GM12878 (cell line): ENCODE measurements at regions not wholly inside any gene's neighbourhood (a gene's known extent, or its start where the extent isn't known, plus 50 kb on each side); places are given as distances from the start of the nearest gene placed in this dataset.

Experiments used
- ATAC-seq: fragments of 200-7000 bp; cut with Tn5 transposase; 3 replicates; pipeline ENCODE4 v1.9.1; 2020; ENCODE audit warnings: mild to moderate bottlenecking, moderate library complexity
- BruUV-seq: library from RNA; stranded (reverse); fragments of 400-500 nt; replicated peaks from 2 replicates; lab custom pipeline; 2021; lab: Mats Ljungman, UMichigan
- CTCF ChIA-PET: fragments of 300-600 bp; sonication (Branson Sonifier 250); formaldehyde crosslinking; extraction: SDS; loops from one replicate; lab custom pipeline; 2021; ENCODE audit warnings: inconsistent platforms; lab: Yijun Ruan, JAX
- POLR2A ChIA-PET: fragments of 350-600 bp; formaldehyde crosslinking; extraction: SDS; loops from one replicate; lab custom pipeline; 2021; ENCODE audit warnings: inconsistent platforms; lab: Charles Lee
- RAD21 ChIA-PET: fragments of 300-600 bp; sonication (Branson Sonifier 250); formaldehyde crosslinking; loops from one replicate; lab custom pipeline; 2023; ENCODE audit warnings: antibody characterized with exemption; ENCODE audit not compliant: unreplicated experiment; lab: Charles Lee
- SMC1A ChIA-PET: fragments of 300-600 bp; sonication (Branson Sonifier 250); formaldehyde crosslinking; loops from one replicate; lab custom pipeline; 2023; ENCODE audit not compliant: unreplicated experiment, uncharacterized antibody; lab: Charles Lee
- DNase-seq: peaks from one replicate; pipeline ENCODE4 v3.0.0-alpha.2; 2011; ENCODE audit warnings: low read depth, low spot score
- FAIRE-seq: peaks from 3 replicates; lab custom pipeline; 2011; peaks lifted over from hg19 to GRCh38; lab: Jason Lieb, UNC
- H2AFZ ChIP-seq: 2 replicates; pipeline ENCODE4 v1.6.0; 2011; ENCODE audit warnings: low read depth, low read length, control low read depth; ENCODE audit not compliant: control insufficient read depth
- H3K27ac ChIP-seq: 2 replicates; pipeline ENCODE4 v1.5.1; 2011; ENCODE audit warnings: control low read depth; ENCODE audit not compliant: control insufficient read depth, insufficient read depth
- H3K27me3 ChIP-seq, 2 experiments: replicated peaks in 1 of 2; 2 replicates each; pipeline versions ENCODE4 v1.6.0 to v1.6.1; 2011; ENCODE audit warnings: low read length in 1 of 2; ENCODE audit not compliant: control insufficient read depth in 2 of 2, insufficient read depth in 2 of 2
- H3K36me3 ChIP-seq, 2 experiments: 2 replicates each; pipeline ENCODE4 v1.5.1; 2011; ENCODE audit warnings: low read length in 1 of 2; ENCODE audit not compliant: control insufficient read depth in 2 of 2, insufficient read depth in 2 of 2
- H3K4me1 ChIP-seq: 2 replicates; pipeline ENCODE4 v1.6.1; 2011; ENCODE audit warnings: mild to moderate bottlenecking, low read length, moderate library complexity, mixed read lengths; ENCODE audit not compliant: control insufficient read depth, insufficient read depth
- H3K4me2 ChIP-seq: 2 replicates; pipeline ENCODE4 v1.6.0; 2011; ENCODE audit warnings: control low read depth; ENCODE audit not compliant: control insufficient read depth, insufficient read depth
- H3K4me3 ChIP-seq: fragments of 200-600 bp; sonication (generic); 2 replicates; pipeline ENCODE4 v1.5.1; 2016
- H3K79me2 ChIP-seq: 2 replicates; pipeline ENCODE4 v1.6.0; 2011; ENCODE audit warnings: low read length; ENCODE audit not compliant: control insufficient read depth, insufficient read depth
- H3K9ac ChIP-seq: 2 replicates; pipeline ENCODE4 v1.8.0; 2011; ENCODE audit warnings: low read length, control low read depth, mixed read lengths; ENCODE audit not compliant: control insufficient read depth, insufficient read depth
- H3K9me3 ChIP-seq: replicated peaks from 3 replicates; pipeline ENCODE4 v1.5.1; 2011; ENCODE audit warnings: mild to moderate bottlenecking, low read length; ENCODE audit not compliant: control insufficient read depth, insufficient read depth
- H4K20me1 ChIP-seq: 2 replicates; pipeline ENCODE4 v1.6.0; 2011; ENCODE audit not compliant: control insufficient read depth, insufficient read depth
- ASH2L ChIP-seq: fragments of 300-600, 200-600 bp; sonication (generic); IDR thresholded peaks from 2 replicates; pipeline ENCODE4 v1.6.1; 2017; ENCODE audit warnings: low read depth, mild to moderate bottlenecking, borderline replicate concordance
- EGR1 ChIP-seq, 2 experiments: IDR thresholded peaks; 1 replicate in 1 of 2; 2 replicates in 1 of 2; pipeline ENCODE4 v1.6.1; 2011 to 2012; ENCODE audit warnings: low read depth in 2 of 2, low read length in 2 of 2, borderline replicate concordance in 1 of 2, mild to moderate bottlenecking in 1 of 2, moderate library complexity in 1 of 2
- ETV6 ChIP-seq, 2 experiments: fragments of 450-650 bp in 1 of 2; IDR thresholded peaks in 1 of 2; conservative IDR thresholded peaks in 1 of 2; 2 replicates each; pipeline ENCODE4 v1.6.1; 2014; ENCODE audit warnings: antibody characterized with exemption in 1 of 2, borderline replicate concordance in 1 of 2, low read depth in 1 of 2, mild to moderate bottlenecking in 1 of 2, moderate library complexity in 1 of 2
- GABPA ChIP-seq: IDR thresholded peaks from 2 replicates; pipeline ENCODE4 v1.6.1; 2014; ENCODE audit warnings: antibody characterized with exemption, low read depth, mild to moderate bottlenecking, inconsistent platforms
- HDGF ChIP-seq: fragments of 450-650 bp; IDR thresholded peaks from 2 replicates; pipeline ENCODE4 v1.6.1; 2016; ENCODE audit warnings: antibody characterized with exemption
- LARP7 ChIP-seq: fragments of 450-650 bp; IDR thresholded peaks from 2 replicates; pipeline ENCODE4 v1.6.1; 2017; ENCODE audit warnings: mild to moderate bottlenecking
- SMAD1 ChIP-seq: fragments of 450-650 bp; IDR thresholded peaks from 2 replicates; pipeline ENCODE4 v1.6.1; 2018; ENCODE audit warnings: mild to moderate bottlenecking, low read depth; ENCODE audit not compliant: partially characterized antibody
- SMC3 ChIP-seq: IDR thresholded peaks from 2 replicates; pipeline ENCODE4 v1.6.1; 2011; ENCODE audit warnings: low read length, improper control_type of control experiment, borderline replicate concordance
- SRF ChIP-seq, 2 experiments: IDR thresholded peaks; 2 replicates each; pipeline ENCODE4 v1.6.1; 2011; ENCODE audit warnings: low read depth in 2 of 2, low read length in 2 of 2, mild to moderate bottlenecking in 1 of 2, moderate library complexity in 1 of 2
- TBL1XR1 ChIP-seq: IDR thresholded peaks from 2 replicates; pipeline ENCODE4 v1.6.1; 2012; ENCODE audit warnings: low read depth, low read length, improper control_type of control experiment
- WGBS: methylation state at CpG from one replicate; pipeline ENCODE4 v1.1.6; 2016; ENCODE audit warnings: low lambda C conversion rate; ENCODE audit not compliant: insufficient replicate concordance, insufficient coverage; ENCODE audit errors: missing lambda C conversion rate; 5-methylcytosine and 5-hydroxymethylcytosine counted together
- in situ Hi-C: fragments of 300-500 bp; cut with MboI; formaldehyde crosslinking; loops from 9 replicates; pipeline ENCODE4 v1.14.3; 2018; ENCODE audit warnings: mixed read lengths
- intact Hi-C: fragments of 100-400 bp; cut with micrococcal nuclease; formaldehyde crosslinking; loops from one replicate; pipeline ENCODE4 v1.14.2; 2022; ENCODE audit not compliant: unreplicated experiment
- TF ChIP-seq, protein P1 (sequence below): fragments of 450-650 bp; IDR thresholded peaks from 2 replicates; pipeline ENCODE4 v1.6.1; 2017; ENCODE audit warnings: borderline replicate concordance
- TF ChIP-seq, protein P2 (sequence below): IDR thresholded peaks from 2 replicates; pipeline ENCODE4 v1.6.1; 2012; ENCODE audit warnings: low read length, inconsistent platforms

GRCh38 chr9:119698535-119698934 is 329.3 kb upstream of the BRINP1 start (continued):
- TF ChIP-seq, protein P1, sequence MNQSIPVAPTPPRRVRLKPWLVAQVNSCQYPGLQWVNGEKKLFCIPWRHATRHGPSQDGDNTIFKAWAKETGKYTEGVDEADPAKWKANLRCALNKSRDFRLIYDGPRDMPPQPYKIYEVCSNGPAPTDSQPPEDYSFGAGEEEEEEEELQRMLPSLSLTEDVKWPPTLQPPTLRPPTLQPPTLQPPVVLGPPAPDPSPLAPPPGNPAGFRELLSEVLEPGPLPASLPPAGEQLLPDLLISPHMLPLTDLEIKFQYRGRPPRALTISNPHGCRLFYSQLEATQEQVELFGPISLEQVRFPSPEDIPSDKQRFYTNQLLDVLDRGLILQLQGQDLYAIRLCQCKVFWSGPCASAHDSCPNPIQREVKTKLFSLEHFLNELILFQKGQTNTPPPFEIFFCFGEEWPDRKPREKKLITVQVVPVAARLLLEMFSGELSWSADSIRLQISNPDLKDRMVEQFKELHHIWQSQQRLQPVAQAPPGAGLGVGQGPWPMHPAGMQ = no peak
- TF ChIP-seq SRF (IDR thresholded peaks at IDR 0.05; ENCODE audit: low read depth in 2 of 2, low read length in 2 of 2) = no peak
- TF ChIP-seq SMC3 = no peak

GRCh38 chr9:119697996-119698395 is 328.8 kb upstream of the BRINP1 start:
- Histone ChIP-seq H3K9me3 (no peaks in the 10 kb centered on the region), H3K27ac (no peak overlapping the region), H2AFZ (no peak overlapping the region), H3K79me2 (no peaks in the 10 kb centered on the region), H3K9ac (no peak overlapping the region), H3K4me2 (no peak overlapping the region), H3K4me3 (no peak overlapping the region), H3K36me3 (no peaks in the 10 kb centered on the region), H4K20me1 (no peaks in the 10 kb centered on the region), H3K27me3 (no peaks in the 10 kb centered on the region), H3K4me1 (no peaks in the 10 kb centered on the region)
- intact Hi-C loops (no loop called here), in situ Hi-C loops (no loop called here)
- POLR2A ChIA-PET = no interaction called here
- no peak for TF ChIP-seq GABPA
- no peak for TF ChIP-seq TBL1XR1
- no peak for TF ChIP-seq EGR1 (IDR thresholded peaks at IDR 0.05; ENCODE audit: borderline replicate concordance in 1 of 2, low read depth in 2 of 2, low read length in 2 of 2)
- no peak for TF ChIP-seq ASH2L
- TF ChIP-seq LARP7 = no peak
- no peak for TF ChIP-seq HDGF
- TF ChIP-seq, protein P2, sequence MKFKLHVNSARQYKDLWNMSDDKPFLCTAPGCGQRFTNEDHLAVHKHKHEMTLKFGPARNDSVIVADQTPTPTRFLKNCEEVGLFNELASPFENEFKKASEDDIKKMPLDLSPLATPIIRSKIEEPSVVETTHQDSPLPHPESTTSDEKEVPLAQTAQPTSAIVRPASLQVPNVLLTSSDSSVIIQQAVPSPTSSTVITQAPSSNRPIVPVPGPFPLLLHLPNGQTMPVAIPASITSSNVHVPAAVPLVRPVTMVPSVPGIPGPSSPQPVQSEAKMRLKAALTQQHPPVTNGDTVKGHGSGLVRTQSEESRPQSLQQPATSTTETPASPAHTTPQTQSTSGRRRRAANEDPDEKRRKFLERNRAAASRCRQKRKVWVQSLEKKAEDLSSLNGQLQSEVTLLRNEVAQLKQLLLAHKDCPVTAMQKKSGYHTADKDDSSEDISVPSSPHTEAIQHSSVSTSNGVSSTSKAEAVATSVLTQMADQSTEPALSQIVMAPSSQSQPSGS = no peak
- no peak for TF ChIP-seq ETV6 (conservative IDR thresholded peaks at IDR 0.05 in 1 of 2, IDR thresholded peaks at IDR 0.05 in 1 of 2; ENCODE audit: borderline replicate concordance in 1 of 2, low read depth in 1 of 2)
- no peak for TF ChIP-seq SMAD1
- SMC1A ChIA-PET = interaction anchor here (0.7 kb wide), 1 partner anchor 171 kb away, joined by 3 read pairs; no protein-coding TSS in a partner anchor
- CTCF ChIA-PET = no interaction called here
- FAIRE-seq = no peak
- 5% methylated on average over 5 of the region's 5 CpGs for WGBS
- RAD21 ChIA-PET = no interaction called here
- no TSS peak for BruUV-seq
- DNase-seq = no peak
- ATAC-seq = no peak
